ENCODE measurements at regions not wholly inside any gene's neighbourhood (a gene's known extent, or its start where the extent isn't known, plus 50 kb on each side); places are given as distances from the start of the nearest gene placed in this dataset.

DNA sequence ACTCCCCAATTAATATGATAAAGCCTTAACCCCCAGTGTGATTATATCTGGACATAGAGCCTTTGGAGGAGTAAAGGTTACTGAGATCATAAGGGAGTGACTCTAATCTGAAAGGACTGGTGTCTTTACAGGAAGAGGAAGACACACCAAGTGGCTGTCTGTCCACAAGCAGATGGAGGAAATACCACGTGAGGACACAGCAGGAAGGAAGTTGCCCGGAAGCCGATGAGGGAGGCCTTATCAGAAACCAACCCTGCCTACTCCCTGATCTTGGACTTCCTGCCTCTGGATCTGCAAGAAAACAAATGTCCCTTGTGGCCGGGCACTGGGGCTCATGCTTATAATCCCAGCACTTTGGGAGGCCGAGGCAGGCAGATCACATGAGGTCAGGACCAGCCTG lies 110.3 kb upstream of the CHRM3 start:
- TF ChIP-seq, protein P1, sequence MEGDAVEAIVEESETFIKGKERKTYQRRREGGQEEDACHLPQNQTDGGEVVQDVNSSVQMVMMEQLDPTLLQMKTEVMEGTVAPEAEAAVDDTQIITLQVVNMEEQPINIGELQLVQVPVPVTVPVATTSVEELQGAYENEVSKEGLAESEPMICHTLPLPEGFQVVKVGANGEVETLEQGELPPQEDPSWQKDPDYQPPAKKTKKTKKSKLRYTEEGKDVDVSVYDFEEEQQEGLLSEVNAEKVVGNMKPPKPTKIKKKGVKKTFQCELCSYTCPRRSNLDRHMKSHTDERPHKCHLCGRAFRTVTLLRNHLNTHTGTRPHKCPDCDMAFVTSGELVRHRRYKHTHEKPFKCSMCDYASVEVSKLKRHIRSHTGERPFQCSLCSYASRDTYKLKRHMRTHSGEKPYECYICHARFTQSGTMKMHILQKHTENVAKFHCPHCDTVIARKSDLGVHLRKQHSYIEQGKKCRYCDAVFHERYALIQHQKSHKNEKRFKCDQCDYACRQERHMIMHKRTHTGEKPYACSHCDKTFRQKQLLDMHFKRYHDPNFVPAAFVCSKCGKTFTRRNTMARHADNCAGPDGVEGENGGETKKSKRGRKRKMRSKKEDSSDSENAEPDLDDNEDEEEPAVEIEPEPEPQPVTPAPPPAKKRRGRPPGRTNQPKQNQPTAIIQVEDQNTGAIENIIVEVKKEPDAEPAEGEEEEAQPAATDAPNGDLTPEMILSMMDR (conservative IDR thresholded peaks at IDR 0.05): no peak
- no peak for TF ChIP-seq EZH2 (IDR thresholded peaks at IDR 0.05; ENCODE audit: low read depth)
